Astrocyte of the spinal cord (primary cell): ENCODE measurements at regions not wholly inside any gene's neighbourhood (a gene's known extent, or its start where the extent isn't known, plus 50 kb on each side); places are given as distances from the start of the nearest gene placed in this dataset.

Experiments used
- DNase-seq: peaks from one replicate; pipeline ENCODE4 v3.0.0; 2011; ENCODE audit warnings: low read depth, low spot score
- H3K4me3 ChIP-seq: 2 replicates; pipeline ENCODE4 v1.5.1; 2011; ENCODE audit warnings: low read depth, mild to moderate bottlenecking, low read length, moderate library complexity
- CTCF ChIP-seq: IDR thresholded peaks from 2 replicates; pipeline ENCODE4 v1.5.1; 2012; ENCODE audit warnings: low read depth, mild to moderate bottlenecking, low read length, inconsistent platforms
- in situ Hi-C: cut with HindIII; loops from 2 replicates; pipeline ENCODE4 v1.10.0; 2017; ENCODE audit warnings: low sequenced_read_pairs

- no peak overlapping the region for H3K4me3 ChIP-seq
- in situ Hi-C loops: no loop called here
- no peak for DNase-seq
- TF ChIP-seq CTCF: no peak
Observed at GRCh38 chr12:67780580-67781084, 132.1 kb downstream of the DYRK2 start.

GRCh38 chr12:67782573-67782972, 134.0 kb downstream of the DYRK2 start:
- in situ Hi-C loops: no loop called here
- no peak for TF ChIP-seq CTCF
- DNase-seq: no peak
- H3K4me3 ChIP-seq: no peak overlapping the region

GRCh38 chr12:67783393-67783792, 134.8 kb downstream of the DYRK2 start:
- TF ChIP-seq CTCF: no peak
- no peak for DNase-seq
- H3K4me3 ChIP-seq: no peak overlapping the region
- in situ Hi-C loops: no loop called here

- no peak for DNase-seq
- in situ Hi-C loops: no loop called here
- H3K4me3 ChIP-seq: no peak overlapping the region
- TF ChIP-seq CTCF: no peak
Observed at GRCh38 chr12:67784831-67785230, 136.3 kb downstream of the DYRK2 start.

GRCh38 chr12:67786086-67786485, 137.5 kb downstream of the DYRK2 start:
- TF ChIP-seq CTCF: no peak
- in situ Hi-C loops: no loop called here
- H3K4me3 ChIP-seq: no peak overlapping the region
- no peak for DNase-seq

GRCh38 chr12:67788118-67788517, 139.6 kb downstream of the DYRK2 start:
- in situ Hi-C loops: no loop called here
- no peak for TF ChIP-seq CTCF
- no peak for DNase-seq
- H3K4me3 ChIP-seq: no peak overlapping the region

- H3K4me3 ChIP-seq: no peak overlapping the region
- in situ Hi-C loops: no loop called here
- DNase-seq: no peak
- no peak for TF ChIP-seq CTCF
Observed at GRCh38 chr12:67789266-67789665, 140.7 kb downstream of the DYRK2 start.
